ENCODE measurements at regions not wholly inside any gene's neighbourhood (a gene's known extent, or its start where the extent isn't known, plus 50 kb on each side); places are given as distances from the start of the nearest gene placed in this dataset.
"Not testable (repeated sequence)": the region's sequence is repeated elsewhere in the genome, so short reads cannot be mapped to it uniquely, and the experiment has no call there.

GRCh38 chr4:9505341-9505740 is 61.1 kb downstream of the DEFB131A start:
- not testable (repeated sequence) for DNase-seq

GRCh38 chr4:9506672-9507071 is 62.5 kb downstream of the DEFB131A start:
- DNase-seq: not testable (repeated sequence)

- DNase-seq: not testable (repeated sequence)
Observed at GRCh38 chr4:9512941-9513340, 68.7 kb downstream of the DEFB131A start.

GRCh38 chr4:9519631-9520030 is 75.4 kb downstream of the DEFB131A start:
- not testable (repeated sequence) for DNase-seq

- DNase-seq: not testable (repeated sequence)
Observed at GRCh38 chr4:9522903-9523302, 78.7 kb downstream of the DEFB131A start.

- DNase-seq: not testable (repeated sequence)
Observed at GRCh38 chr4:9524406-9524805, 80.2 kb downstream of the DEFB131A start.

- DNase-seq: not testable (repeated sequence)
Observed at GRCh38 chr4:9532134-9532862, 88.1 kb downstream of the DEFB131A start.

- not testable (repeated sequence) for DNase-seq
Observed at GRCh38 chr4:9532863-9533192, 88.6 kb downstream of the DEFB131A start.

- DNase-seq: not testable (repeated sequence)
Observed at GRCh38 chr4:9537101-9537500, 92.9 kb downstream of the DEFB131A start.

- not testable (repeated sequence) for DNase-seq
Observed at GRCh38 chr4:9539939-9540520, 95.8 kb downstream of the DEFB131A start.

- DNase-seq: not testable (repeated sequence)
Observed at GRCh38 chr4:9541388-9541915, 97.2 kb downstream of the DEFB131A start.

GRCh38 chr4:9544851-9545250 is 100.6 kb downstream of the DEFB131A start:
- not testable (repeated sequence) for DNase-seq

GRCh38 chr4:9547470-9547869 is 103.3 kb downstream of the DEFB131A start:
- not testable (repeated sequence) for DNase-seq

GRCh38 chr4:9556076-9556475 is 111.9 kb downstream of the DEFB131A start:
- DNase-seq: not testable (repeated sequence)

- not testable (repeated sequence) for DNase-seq
Observed at GRCh38 chr4:9577869-9578268, 133.7 kb downstream of the DEFB131A start.

- DNase-seq: not testable (repeated sequence)
Observed at GRCh38 chr4:9582880-9583279, 138.7 kb downstream of the DEFB131A start.

GRCh38 chr4:9592010-9592409 is 147.8 kb downstream of the DEFB131A start:
- no peak for DNase-seq

- DNase-seq: no peak
Observed at GRCh38 chr4:9594948-9595347, 150.7 kb downstream of the DEFB131A start.

GRCh38 chr4:9595531-9595930 is 151.3 kb downstream of the DEFB131A start:
- not testable (repeated sequence) for DNase-seq

GRCh38 chr4:9599266-9599665 is 155.1 kb downstream of the DEFB131A start:
- DNase-seq: no peak

GRCh38 chr4:9600246-9600645 is 156.0 kb downstream of the DEFB131A start:
- no peak for DNase-seq

GRCh38 chr4:9602389-9602914 is 158.2 kb downstream of the DEFB131A start:
- no peak for DNase-seq

- DNase-seq: not testable (repeated sequence)
Observed at GRCh38 chr4:9604031-9604892, 160.0 kb downstream of the DEFB131A start.

All from GOT3 (cell line).